Loucy (cell line): ENCODE measurements at regions not wholly inside any gene's neighbourhood (a gene's known extent, or its start where the extent isn't known, plus 50 kb on each side); places are given as distances from the start of the nearest gene placed in this dataset.
A peak's percentile ranks its signal among the peaks of the same experiment; 100 is the strongest.

ENCODE experiments used
- H2AFZ ChIP-seq: fragments of 200-600 bp; sonication (generic); 2 replicates; pipeline ENCODE4 v1.6.0; 2016; ENCODE audit warnings: antibody characterized with exemption, mild to moderate bottlenecking, low read length, moderate library complexity
- H3F3A ChIP-seq: fragments of 200-600 bp; 2 replicates; pipeline ENCODE4 v1.6.0; 2016; ENCODE audit warnings: antibody characterized with exemption, low read depth, mild to moderate bottlenecking
- H3K27me3 ChIP-seq: fragments of 200-600 bp; sonication (generic); 2 replicates; pipeline ENCODE4 v1.6.1; 2014; ENCODE audit warnings: low read length, mild to moderate bottlenecking; ENCODE audit not compliant: insufficient read depth, poor library complexity, severe bottlenecking
- H3K36me3 ChIP-seq: fragments of 200-600 bp; sonication (generic); 2 replicates; pipeline ENCODE4 v1.6.1; 2016; ENCODE audit warnings: low read length; ENCODE audit not compliant: insufficient read depth
- H3K4me1 ChIP-seq: fragments of 200-600 bp; sonication (generic); 2 replicates; pipeline ENCODE4 v1.5.1; 2014; ENCODE audit warnings: low read length, mild to moderate bottlenecking; ENCODE audit not compliant: insufficient read depth, poor library complexity, severe bottlenecking
- H3K4me2 ChIP-seq: fragments of 200-600 bp; sonication (generic); 2 replicates; pipeline ENCODE4 v1.6.0; 2014; ENCODE audit warnings: antibody characterized with exemption, low read length, low read depth, mild to moderate bottlenecking; ENCODE audit not compliant: poor library complexity, severe bottlenecking
- H3K4me3 ChIP-seq: fragments of 200-600 bp; sonication (generic); 2 replicates; pipeline ENCODE4 v1.5.1; 2014; ENCODE audit warnings: low read length, mild to moderate bottlenecking, mixed read lengths; ENCODE audit not compliant: poor library complexity, severe bottlenecking
- H3K79me2 ChIP-seq: fragments of 200-600 bp; sonication (generic); 2 replicates; pipeline ENCODE4 v1.6.1; 2014; ENCODE audit warnings: low read length; ENCODE audit not compliant: insufficient read depth
- H3K9ac ChIP-seq: fragments of 200-600 bp; sonication (generic); 2 replicates; pipeline ENCODE4 v1.6.0; 2014; ENCODE audit warnings: mild to moderate bottlenecking, low read depth, low read length, moderate library complexity; ENCODE audit not compliant: poor library complexity, severe bottlenecking
- H3K9me2 ChIP-seq: fragments of 200-600 bp; sonication (generic); replicated peaks from 2 replicates; pipeline ENCODE4 v1.6.1; 2016; ENCODE audit warnings: low read depth, low read length, mixed read lengths
- H3K9me3 ChIP-seq: fragments of 200-600 bp; sonication (generic); 2 replicates; pipeline ENCODE4 v1.6.1; 2014; ENCODE audit warnings: mild to moderate bottlenecking, antibody characterized with exemption, low read length, low read depth; ENCODE audit not compliant: insufficient read depth
- H4K20me1 ChIP-seq: fragments of 200-600 bp; sonication (generic); 2 replicates; pipeline ENCODE4 v1.6.0; 2014; ENCODE audit warnings: antibody characterized with exemption, low read length, mild to moderate bottlenecking; ENCODE audit not compliant: insufficient read depth, poor library complexity, severe bottlenecking
- CTCF ChIP-seq: fragments of 200-600 bp; sonication (generic); conservative IDR thresholded peaks from 2 replicates; pipeline ENCODE4 v1.5.1; 2014; ENCODE audit warnings: mild to moderate bottlenecking, antibody characterized with exemption, low read length
- EZH2phosphoT487 ChIP-seq: fragments of 200-600 bp; IDR thresholded peaks from 2 replicates; pipeline ENCODE4 v1.6.1; 2018; ENCODE audit warnings: antibody characterized with exemption, mild to moderate bottlenecking, moderate library complexity, borderline replicate concordance

DNA sequence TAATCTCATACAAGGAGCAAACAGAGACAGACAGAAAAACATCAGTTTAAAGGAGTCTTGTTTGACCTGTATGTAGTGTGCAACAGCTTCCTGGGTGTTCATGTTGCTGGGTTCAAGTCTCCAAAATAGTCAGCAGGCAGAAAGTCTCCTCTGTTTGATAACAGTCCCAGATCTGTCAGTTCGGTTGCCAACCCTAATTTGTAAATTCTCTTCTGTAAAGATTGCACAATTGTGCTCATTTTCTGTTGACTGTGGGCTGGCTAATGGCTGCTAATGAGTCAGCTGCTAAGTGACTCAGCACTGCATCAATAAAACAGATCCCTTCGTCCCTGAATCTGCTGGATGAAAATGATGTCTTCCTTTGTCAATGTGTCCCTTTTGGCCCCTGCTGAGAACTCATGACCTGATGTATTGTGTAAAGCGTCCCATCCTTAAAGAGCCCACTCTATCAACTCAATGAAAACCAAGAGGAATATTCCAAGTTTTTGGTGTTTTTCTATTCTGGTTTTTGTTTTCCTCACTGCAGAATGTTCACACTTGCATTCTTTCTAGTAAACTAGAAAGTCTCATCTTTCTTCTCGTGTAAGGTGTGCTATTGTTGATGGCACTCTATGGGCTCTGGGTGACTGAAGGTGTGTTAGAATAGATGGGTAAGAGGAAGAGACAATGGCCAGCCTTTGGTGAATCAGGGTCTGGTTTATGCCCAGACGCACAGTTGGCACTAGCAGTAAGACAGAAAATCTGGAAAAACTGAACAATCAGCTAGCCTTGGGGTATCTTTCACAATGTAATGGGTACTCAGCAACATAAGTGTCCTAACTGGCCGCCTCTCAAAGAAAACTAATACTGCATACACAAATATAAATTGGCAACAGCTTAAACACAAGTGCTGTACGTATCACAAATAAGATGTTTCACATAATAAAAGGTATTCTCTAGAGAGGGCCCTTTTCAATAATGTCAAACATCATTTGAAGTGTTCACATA is 75.1 kb upstream of the SIPA1L2 start:
- H3K27me3 ChIP-seq: no peaks in the 10 kb centered on the region
- no peak overlapping the region for H3K9ac ChIP-seq
- peaks cover 34% of the 10 kb centered on the region for H3K4me1 ChIP-seq
- no peaks in the 10 kb centered on the region for H3K36me3 ChIP-seq
- no peaks in the 10 kb centered on the region for H3F3A ChIP-seq
- TF ChIP-seq EZH2phosphoT487 (no peak), CTCF (no peak)
- H2AFZ ChIP-seq: peak overlapping the region; percentile 87
- H4K20me1 ChIP-seq: no peaks in the 10 kb centered on the region
- H3K79me2 ChIP-seq: no peaks in the 10 kb centered on the region
- no peaks in the 10 kb centered on the region for H3K9me3 ChIP-seq
- no peaks in the 10 kb centered on the region for H3K9me2 ChIP-seq
- H3K4me3 ChIP-seq: no peak overlapping the region
- H3K4me2 ChIP-seq: peak overlapping the region; percentile 14

- Histone ChIP-seq H3K4me2 (no peak overlapping the region), H3K27me3 (no peaks in the 10 kb centered on the region), H3K9ac (no peak overlapping the region), H3K79me2 (no peaks in the 10 kb centered on the region), H3K36me3 (no peaks in the 10 kb centered on the region), H4K20me1 (no peaks in the 10 kb centered on the region), H2AFZ (no peak overlapping the region), H3K4me3 (no peak overlapping the region), H3F3A (no peaks in the 10 kb centered on the region), H3K9me2 (no peaks in the 10 kb centered on the region), H3K4me1 (peaks cover 34% of the 10 kb centered on the region), H3K9me3 (no peaks in the 10 kb centered on the region)
- no peak for TF ChIP-seq CTCF
- no peak for TF ChIP-seq EZH2phosphoT487
Measured at GRCh38 chr1:232705815-232706575, 76.1 kb upstream of the SIPA1L2 start.

GRCh38 chr1:232707142-232707541 is 77.2 kb upstream of the SIPA1L2 start:
- Histone ChIP-seq H3K9me2 (no peaks in the 10 kb centered on the region), H4K20me1 (no peaks in the 10 kb centered on the region), H3F3A (no peaks in the 10 kb centered on the region), H3K4me3 (no peak overlapping the region), H2AFZ (no peak overlapping the region), H3K27me3 (no peaks in the 10 kb centered on the region), H3K9ac (no peak overlapping the region), H3K36me3 (no peaks in the 10 kb centered on the region), H3K9me3 (no peaks in the 10 kb centered on the region), H3K4me2 (no peak overlapping the region), H3K4me1 (peaks cover 31% of the 10 kb centered on the region), H3K79me2 (no peaks in the 10 kb centered on the region)
- no peak for TF ChIP-seq EZH2phosphoT487
- TF ChIP-seq CTCF: no peak
